ENCODE measurements at regions not wholly inside any gene's neighbourhood (a gene's known extent, or its start where the extent isn't known, plus 50 kb on each side); places are given as distances from the start of the nearest gene placed in this dataset.
"Not testable (repeated sequence)": the region's sequence is repeated elsewhere in the genome, so short reads cannot be mapped to it uniquely, and the experiment has no call there.

DNA sequence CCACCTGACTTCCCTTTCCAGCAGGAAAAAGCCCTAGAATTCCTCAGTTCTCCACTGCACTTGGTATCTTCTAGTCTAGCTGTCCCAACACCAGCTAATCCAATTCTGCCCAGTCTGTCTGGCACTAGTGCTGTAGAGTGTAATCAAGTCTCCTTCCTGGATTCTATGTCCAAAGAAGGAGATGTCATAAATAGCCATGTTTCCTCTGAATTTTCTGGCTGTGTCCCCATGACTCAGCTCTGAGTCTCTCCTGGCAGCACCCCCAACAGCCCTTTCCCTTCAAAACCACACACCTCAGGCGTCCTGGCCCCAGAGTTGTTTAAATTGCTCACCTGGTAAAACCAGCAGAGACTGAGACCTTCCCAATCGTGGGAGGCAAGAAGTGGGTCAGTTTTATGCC, 197.2 kb downstream of the GRXCR1 start:
- peak; percentile 8 for DNase-seq (ENCODE audit: low read depth)

DNA sequence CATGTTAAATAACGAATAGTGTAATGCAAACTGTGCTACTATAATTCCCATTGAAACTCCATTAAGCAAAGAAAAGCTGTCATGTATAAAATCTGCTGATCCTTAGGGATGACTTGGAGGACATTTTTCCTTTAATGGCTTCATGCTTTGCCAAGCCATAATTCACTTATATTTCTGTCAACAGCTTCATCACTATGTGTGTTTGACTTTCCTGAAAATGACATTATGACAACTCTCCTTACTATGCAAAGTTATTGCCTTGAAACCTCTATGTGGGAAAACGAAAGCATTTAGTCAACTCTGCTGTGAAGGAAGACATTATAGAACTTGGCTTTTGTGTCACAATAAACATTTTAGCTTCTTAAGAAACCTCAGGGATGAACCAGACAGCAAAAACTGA, 210.5 kb downstream of the GRXCR1 start:
- no peak for DNase-seq (ENCODE audit: low read depth)

DNA sequence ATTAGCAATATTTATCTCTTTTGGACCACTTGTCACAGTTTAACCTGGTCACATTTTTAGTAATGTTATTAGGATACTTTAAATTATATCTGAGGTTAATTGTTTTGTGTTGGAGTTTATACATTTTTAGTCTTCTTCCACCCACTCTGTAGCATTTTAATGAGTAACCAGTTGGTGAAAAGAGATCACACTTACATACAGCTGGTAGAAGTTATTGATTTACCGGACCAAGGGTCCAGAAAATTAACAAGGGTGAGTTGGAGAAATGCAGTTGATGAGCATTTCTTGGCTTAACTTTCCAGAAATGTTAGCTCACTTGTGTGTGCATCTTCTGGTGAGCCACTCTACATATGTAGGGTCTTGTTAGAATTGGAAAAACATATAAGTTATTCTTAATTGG, 219.6 kb downstream of the GRXCR1 start:
- no peak for DNase-seq (ENCODE audit: low read depth)

DNA sequence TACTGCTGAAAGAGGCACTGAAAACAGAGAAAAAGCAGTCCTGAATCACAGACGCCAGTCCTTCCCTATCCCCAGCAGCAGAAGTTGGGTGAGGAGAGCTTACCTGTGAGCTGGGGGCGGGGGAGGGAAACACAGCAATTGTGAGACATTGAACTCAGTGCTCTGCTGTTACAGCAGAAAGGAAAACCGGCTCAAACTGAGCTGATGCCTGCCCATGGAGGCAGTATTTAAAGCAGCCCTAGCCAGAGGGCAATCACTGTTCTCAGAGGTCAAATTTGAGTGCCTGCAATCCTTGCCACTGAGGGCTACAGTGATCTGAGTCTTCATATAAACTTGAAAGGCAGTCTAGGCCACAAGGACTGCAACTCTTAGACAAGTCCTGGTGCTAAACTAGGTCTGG, 220.7 kb downstream of the GRXCR1 start:
- DNase-seq (ENCODE audit: low read depth): no peak

DNA sequence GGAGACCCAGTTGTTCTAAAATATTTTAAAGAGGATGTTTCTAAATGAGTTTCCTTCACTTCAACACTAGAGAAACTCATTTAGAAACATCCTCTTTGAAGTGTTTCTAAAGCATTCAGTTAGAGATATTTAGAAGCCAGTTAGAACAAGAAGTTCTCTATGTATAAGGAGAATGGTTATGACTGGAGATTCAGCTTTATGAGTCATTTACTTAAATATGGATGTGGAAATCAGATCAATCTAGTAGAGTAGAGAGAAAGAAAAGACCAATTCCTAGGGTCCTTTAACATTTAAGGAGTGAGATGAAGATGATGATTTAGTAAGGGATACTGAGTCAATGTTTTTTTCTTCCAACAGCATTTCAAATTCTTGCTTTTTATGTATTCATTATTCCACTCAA, 234.1 kb downstream of the GRXCR1 start:
- no peak for DNase-seq (ENCODE audit: low read depth)

DNA sequence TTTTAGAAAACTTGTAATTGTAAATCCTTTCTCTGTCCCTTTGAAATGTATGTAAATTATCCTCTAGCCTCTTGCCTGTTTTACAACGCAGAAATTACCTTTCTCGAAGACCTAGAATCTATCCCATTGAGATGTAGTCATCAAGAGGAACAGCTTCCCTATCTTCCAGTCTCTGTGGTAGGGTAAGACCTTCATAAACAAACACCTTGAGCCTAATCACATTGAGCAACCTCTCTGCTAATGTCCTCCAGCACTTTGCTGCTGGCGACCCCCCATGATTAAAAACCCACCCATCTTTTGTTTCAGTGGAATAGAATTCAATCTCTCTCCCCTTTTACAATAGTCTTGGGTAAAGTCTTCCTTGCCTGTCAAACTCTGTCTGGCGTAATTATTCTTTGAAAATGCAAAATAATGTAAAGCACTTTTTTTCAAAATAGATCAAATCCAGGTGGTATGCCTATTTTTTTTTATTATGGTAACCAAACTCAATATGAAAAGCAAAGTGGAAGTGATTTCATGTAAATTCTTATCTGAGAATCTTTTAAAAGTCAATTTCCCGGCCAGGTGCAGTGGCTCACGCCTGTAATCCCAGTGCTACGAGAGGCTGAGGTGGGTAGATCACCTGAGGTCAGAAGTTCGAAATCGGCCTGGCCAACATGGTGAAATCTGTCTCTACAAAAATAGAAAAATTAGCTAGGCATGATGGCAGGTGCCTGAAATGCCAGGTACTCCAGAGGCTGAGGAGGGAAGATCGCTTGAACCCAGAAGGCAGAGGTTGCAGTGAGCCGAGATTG, 237.9 kb downstream of the GRXCR1 start:
- no peak for DNase-seq (ENCODE audit: low read depth)

DNA sequence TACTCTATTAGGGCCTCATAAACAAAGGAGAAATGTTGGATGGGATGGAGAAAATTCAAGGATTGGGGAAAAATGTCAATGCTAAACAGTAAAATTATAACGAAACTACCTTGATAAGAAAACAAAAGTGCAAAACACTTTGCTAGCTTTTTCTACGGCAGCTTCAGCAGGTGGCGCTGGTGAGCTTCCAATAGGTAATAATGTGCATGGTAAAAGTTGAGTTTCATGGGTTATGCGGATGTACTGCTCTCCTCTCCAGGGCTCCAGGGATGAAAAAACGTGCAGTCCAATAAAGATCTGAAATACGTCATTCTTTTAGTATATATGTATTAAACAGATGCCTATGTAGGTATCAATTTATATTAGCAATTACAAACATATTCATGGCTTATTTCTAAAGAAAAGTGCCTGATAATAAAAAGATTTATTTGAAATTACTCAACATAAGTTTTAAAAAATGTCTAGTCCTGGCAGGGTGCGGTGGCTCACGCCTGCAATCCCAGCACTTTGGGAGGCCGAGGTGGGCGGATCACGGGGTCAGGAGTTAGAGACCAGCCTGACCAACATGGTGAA, 239.6 kb downstream of the GRXCR1 start:
- peak; percentile 38 for DNase-seq (ENCODE audit: low read depth)

DNA sequence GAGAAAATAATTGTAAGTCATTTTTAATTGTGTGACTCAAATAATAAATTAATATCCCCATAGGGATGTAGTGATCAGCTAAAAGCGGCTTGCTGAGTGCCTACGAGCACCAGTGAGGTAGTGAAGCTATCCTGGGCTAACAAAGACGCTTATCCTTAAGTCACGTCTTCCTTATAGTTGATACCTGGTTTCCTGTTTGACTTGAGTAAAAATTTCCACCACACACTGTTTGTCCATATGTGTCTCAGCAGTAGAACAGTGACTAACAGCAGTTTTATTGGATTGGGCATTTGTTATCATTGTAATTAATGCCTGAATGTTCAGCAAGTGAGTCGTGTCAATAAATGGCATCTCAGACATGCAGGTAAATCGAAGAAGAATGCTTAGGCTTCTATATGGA, 241.1 kb downstream of the GRXCR1 start:
- DNase-seq (ENCODE audit: low read depth): no peak

DNA sequence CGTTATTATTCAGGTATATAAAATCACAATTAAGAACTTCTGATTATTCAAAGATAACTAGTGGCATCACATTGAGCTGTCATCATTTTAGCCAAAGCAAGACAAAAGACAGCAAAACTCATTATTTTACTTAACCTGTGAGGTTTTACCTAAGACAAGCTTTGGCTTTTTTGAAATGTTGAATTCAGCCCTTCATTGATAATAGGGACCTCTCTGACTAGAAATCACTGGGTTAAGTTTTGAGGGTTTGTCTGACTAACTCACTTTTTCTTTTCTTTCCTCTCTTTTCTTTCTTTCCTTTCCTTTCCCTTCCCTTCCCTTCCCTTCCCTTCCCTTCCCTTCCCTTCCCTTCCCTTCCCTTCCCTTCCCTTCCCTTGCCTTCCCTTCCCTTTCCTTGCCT, 244.2 kb downstream of the GRXCR1 start:
- no peak for DNase-seq (ENCODE audit: low read depth)

DNA sequence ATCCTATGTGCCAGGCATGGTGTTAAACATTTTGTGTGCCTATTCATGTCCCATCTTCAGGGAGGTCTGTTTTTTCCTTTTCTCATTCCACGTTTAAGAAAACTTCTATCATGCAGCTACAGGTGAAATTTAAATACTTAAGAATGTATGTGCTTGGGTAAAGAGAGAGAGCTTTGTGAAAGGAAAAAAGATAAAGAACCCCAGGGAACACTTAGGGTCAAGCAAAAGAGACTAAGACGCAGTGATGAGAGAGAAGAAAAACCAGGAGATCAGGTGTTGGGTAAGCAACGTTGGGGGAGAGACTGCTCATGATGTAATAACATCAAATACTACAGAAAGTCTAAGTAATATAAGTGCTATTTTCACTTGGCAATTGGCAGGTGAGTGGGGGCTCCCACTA, 253.7 kb downstream of the GRXCR1 start:
- DNase-seq (ENCODE audit: low read depth): no peak

DNA sequence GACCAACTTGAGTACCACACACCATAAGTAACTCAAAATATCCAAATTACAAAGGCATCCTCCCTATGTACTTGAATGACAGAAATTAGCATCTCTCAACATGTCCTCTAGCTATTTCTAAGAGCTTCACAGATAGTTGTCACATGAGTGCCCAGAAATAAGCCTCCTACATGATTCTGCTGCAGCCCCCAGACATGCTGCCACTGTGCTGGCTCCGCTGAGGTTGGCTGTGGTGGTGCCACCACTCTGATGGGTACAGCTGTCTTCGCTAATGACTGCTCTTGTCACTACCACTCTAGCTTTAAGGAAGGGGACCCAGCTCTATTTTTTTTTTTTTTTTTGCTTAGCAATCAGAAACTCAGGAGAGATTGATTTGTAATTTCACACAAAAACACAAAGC, 256.0 kb downstream of the GRXCR1 start:
- no peak for DNase-seq (ENCODE audit: low read depth)

DNA sequence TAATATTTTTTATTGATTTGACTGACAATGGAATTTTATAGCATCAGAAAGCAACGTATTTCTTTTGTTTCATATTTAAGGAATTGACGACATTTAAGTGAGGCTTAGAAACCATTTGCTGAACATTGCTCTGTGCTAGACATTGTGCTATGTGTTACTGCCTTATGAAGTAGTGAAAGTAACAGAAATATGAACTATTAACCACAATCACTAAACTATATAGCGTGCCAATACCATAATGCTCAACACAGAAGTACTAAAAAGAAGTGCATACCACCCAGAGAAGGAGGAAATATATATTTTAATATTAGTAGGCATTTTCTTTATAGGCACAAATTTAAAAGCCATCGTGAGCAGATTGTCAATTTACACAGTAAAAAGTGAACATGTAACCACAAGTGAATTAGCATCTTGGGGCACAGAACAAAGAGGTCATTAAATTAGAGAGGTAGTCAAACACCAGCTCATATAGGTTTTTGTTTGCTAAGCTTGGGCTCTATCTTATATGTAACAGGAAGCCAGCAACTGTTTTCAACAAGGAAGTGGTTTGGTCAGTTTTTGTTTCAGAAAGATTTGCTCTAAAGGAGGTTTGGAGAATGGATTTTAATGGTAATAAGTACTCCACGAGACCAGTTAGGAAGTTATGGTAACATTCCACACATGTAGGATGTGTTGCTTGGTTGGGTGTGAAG, 270.7 kb downstream of the GRXCR1 start:
- no peak for DNase-seq (ENCODE audit: low read depth)

DNA sequence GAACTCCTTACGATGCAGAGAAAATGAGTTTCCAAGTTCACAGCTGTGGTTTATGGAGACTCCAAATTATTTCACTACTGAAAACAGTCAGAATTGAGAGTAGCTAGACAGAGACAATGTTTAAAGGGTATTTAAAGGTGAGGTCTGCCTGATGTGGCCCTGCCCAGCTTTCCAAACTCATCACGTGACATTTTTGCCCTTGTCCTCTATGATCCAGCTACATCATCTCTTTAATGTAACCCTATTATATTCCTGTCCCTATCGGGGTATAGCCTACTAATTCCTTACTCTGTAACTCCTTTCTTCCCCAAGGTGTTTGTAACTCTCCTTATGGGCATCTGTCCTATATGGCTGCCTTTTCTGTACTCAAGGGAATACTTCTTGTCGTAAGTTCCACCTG, 297.2 kb downstream of the GRXCR1 start:
- DNase-seq (ENCODE audit: low read depth): no peak

DNA sequence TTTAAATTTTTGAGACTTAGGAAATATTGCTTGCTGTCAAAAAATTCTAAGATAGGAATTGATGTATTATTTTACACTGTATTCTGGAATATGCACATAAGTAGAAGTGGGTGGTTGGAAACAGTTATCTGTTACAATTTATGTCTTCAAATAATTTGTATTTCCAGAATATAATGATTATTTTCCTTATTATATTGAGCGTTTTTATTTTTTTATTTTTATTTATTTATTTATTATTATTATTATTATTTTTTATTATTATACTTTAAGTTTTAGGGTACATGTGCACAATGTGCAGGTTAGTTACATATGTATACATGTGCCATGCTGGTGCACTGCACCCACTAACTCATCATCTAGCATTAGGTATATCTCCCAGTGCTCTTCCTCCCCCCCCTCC, 320.1 kb downstream of the GRXCR1 start:
- not testable (repeated sequence) for DNase-seq (ENCODE audit: low read depth)

DNA sequence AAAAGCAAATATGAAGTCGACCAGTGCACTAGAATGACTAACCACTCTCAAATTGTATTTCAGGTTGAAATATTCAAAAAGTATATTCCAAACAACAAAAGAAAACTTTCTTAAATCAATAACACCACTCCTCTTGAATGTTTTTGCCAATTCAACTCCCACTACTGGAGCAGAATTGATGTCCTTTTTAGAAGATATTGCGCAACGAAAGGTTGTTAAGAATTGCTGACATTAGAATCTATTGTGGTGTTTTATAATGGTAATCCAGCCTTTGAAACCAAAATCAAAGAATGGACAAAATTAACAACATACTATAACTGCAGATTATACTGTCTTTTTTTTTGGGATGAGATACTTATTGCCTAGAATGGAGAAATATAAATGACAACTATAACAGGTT, 331.3 kb downstream of the GRXCR1 start:
- DNase-seq (ENCODE audit: low read depth): no peak

DNA sequence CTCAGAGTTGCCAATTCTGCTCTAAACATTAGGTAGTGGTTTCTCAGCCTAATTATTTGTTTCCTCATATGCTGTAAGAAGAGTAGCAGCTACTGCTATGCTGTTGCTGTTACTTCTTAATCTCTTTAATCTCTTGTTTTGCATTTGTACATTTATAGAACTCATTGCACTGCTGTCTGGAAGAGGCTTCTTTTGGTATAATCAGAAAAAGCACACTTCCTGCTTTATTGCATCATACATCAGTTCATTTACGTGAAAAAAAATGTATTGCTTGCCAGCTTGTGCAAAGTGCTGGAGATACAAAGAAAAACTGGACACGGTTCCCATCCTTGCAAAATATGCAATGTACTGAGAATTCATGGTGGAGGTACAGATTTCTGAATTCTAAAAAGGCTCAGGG, 332.0 kb downstream of the GRXCR1 start:
- no peak for DNase-seq (ENCODE audit: low read depth)

DNA sequence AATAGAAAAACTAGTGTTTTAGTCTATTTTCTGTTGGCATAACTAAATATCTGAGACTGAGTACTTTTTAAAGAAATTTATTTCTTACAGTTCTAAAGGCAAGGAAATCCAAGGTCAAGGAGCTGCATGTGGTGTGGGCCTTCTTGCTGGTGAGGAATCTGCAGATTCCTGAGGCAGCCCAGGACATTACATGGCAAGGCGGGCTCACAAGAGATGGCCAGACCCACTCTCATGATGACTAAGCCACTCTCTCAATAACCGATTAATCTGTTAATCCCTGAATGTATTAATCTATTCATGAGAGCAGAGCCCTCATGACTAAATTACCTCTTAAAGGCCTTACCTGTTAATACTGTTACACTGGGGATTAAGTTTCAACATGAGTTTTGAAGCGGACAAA, 340.8 kb downstream of the GRXCR1 start:
- DNase-seq (ENCODE audit: low read depth): no peak

DNA sequence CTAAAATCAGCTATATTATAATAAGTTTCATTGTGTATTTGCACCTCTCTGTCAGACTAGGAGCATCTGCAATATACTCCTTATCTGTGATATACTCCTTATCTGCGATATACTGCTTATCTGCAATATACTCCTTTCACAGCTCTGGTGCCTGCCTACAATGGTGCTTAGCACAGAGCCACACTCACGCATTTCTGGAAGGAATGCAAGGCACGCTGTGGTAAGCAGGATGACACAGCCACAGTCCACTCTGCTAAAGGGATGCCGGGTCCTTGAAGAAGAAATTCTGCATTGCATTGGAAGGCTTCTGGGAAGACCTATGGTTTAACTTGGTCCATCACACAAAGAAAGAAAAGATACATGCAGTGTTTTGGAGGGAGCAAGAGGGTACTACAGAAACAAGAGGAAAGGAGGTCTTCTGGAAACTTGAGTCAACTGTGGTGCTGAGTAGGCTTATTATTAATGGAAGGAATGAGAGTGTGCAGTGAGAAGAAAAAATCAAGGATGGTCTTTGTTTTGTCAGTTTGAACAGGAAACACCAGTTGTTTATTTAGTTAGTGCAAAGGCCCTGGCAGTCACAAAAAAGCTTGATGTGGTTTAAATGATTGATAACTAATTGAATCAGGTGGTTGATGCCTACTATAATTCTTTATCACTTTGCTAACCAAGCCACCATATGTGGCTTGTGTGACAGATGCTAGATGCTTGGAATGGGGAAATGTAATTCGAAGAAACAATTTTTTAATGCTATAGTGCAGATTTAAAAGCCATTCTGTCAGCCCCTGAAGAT, 342.3 kb downstream of the GRXCR1 start:
- DNase-seq (ENCODE audit: low read depth): no peak

DNA sequence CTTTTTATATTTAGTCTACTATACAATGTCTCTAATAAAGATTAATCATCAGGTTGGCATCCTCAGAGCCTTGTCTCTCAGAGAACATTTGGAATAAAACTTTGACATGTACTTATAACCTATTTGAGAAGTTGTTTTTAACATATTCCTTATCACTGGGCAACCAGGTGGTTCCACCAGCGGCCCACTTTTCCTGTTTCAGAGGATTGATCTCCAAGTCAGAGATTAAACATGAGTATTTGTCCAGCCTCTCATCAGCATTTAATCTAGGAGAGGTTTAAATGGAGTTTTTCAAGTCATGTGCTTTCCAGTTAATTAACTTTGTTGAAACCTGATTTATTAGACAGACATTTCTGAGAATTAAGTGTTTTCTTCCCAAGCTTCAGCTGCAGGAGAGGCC, 345.5 kb downstream of the GRXCR1 start:
- no peak for DNase-seq (ENCODE audit: low read depth)

DNA sequence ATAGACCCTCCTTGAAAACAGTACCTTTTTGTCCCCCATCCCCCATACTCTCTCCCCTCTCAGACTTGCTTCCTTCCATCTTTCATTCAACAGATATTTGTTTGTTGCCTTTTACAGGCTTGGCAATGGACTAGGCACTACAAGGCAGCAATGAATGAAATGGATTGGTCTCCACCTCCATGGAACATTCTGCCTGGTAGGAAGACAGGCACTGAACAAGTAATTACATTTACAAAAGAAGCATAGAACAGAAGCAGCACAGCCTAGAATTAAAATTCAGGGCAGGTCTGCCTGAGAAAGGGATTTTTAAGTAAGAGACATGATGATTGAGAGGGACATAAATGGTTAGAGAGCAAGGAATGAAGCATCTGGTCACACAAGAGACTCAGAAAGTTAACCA, 346.1 kb downstream of the GRXCR1 start:
- no peak for DNase-seq (ENCODE audit: low read depth)

DNA sequence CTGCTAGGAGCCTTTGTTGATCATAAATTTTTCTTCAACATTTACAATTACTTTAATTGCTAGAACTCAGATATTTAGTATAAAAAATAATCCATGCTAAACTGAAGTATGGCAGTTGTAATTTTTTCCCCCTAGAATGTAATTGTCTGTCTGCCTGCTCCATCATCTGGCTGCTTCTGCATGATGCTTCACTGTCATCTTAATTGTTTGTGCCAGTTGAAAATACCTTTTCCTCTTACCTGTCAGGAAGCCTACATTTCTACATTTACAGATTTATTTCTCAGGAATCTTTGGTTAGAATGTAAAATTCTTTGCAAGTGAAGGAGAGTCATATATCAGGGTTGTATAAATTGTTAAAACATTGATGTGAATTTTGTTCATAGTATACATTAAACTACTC, 348.6 kb downstream of the GRXCR1 start:
- DNase-seq (ENCODE audit: low read depth): no peak

DNA sequence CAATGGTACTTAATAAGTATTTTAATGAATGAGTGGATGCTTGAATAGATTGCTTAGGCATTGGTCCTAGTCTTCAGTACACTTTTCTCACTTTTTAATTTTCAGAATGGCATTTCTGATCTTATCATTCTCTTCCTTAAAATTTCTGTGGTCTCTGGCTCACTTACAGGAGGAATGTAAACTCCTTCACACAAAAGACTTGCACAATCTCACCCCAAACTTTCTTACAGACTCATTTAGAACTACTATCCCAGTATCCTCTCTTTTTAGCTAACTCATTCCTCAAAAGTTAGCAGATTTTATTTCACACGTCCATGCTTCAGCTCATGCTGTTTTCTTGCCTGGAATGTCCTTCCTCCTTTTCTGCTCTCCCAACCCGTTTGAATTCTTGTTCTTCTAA, 350.1 kb downstream of the GRXCR1 start:
- DNase-seq (ENCODE audit: low read depth): peak; percentile 2

Measured in stromal cell of bone marrow (primary cell).